Retinal pigment epithelial cell (primary cell): ENCODE measurements at regions not wholly inside any gene's neighbourhood (a gene's known extent, or its start where the extent isn't known, plus 50 kb on each side); places are given as distances from the start of the nearest gene placed in this dataset.
"Not testable (repeated sequence)": the region's sequence is repeated elsewhere in the genome, so short reads cannot be mapped to it uniquely, and the experiment has no call there.

ENCODE experiments used
- DNase-seq: peaks from one replicate; pipeline ENCODE4 v3.0.0-alpha.2; 2010; ENCODE audit warnings: low read depth
- H3K4me3 ChIP-seq: 2 replicates; pipeline ENCODE4 v1.5.1; 2011; ENCODE audit warnings: mild to moderate bottlenecking, low read length, control low read depth, moderate library complexity
- CTCF ChIP-seq: conservative IDR thresholded peaks from 2 replicates; pipeline ENCODE4 v1.5.1; 2011; ENCODE audit warnings: low read depth, low read length, control low read depth, inconsistent platforms

GRCh38 chr5:96293966-96294883 is 138.8 kb downstream of the PCSK1 start:
- TF ChIP-seq CTCF = no peak
- H3K4me3 ChIP-seq = no peak overlapping the region
- no peak for DNase-seq

- no peak overlapping the region for H3K4me3 ChIP-seq
- no peak for DNase-seq
- no peak for TF ChIP-seq CTCF
These were observed 140.3 kb downstream of the PCSK1 start for GRCh38 chr5:96292582-96293247.

- not testable (repeated sequence) for DNase-seq, H3K4me3 ChIP-seq
These were observed 143.8 kb downstream of the PCSK1 start for GRCh38 chr5:96289287-96289686.

- no peak overlapping the region for H3K4me3 ChIP-seq
- no peak for DNase-seq
- TF ChIP-seq CTCF = no peak
These were observed 144.2 kb downstream of the PCSK1 start for GRCh38 chr5:96288845-96289185.

GRCh38 chr5:96288166-96288844 is 144.7 kb downstream of the PCSK1 start:
- DNase-seq = peak; percentile 23
- H3K4me3 ChIP-seq = no peak overlapping the region
- no peak for TF ChIP-seq CTCF

- no peak for DNase-seq
- no peak overlapping the region for H3K4me3 ChIP-seq
- no peak for TF ChIP-seq CTCF
These were observed 145.9 kb downstream of the PCSK1 start for GRCh38 chr5:96287136-96287535.

GRCh38 chr5:96285823-96286222 is 147.2 kb downstream of the PCSK1 start:
- no peak overlapping the region for H3K4me3 ChIP-seq
- no peak for TF ChIP-seq CTCF
- no peak for DNase-seq
